GM23248 (cell line): ENCODE measurements at regions not wholly inside any gene's neighbourhood (a gene's known extent, or its start where the extent isn't known, plus 50 kb on each side); places are given as distances from the start of the nearest gene placed in this dataset.

ENCODE experiments used
- DNase-seq: peaks from one replicate; pipeline ENCODE4 v3.0.0-alpha.2; 2015
- H2AFZ ChIP-seq: fragments of 200-600 bp; sonication (generic); 2 replicates; pipeline ENCODE4 v1.6.1; 2016; ENCODE audit warnings: antibody characterized with exemption
- H3F3A ChIP-seq: fragments of 200-600 bp; sonication (generic); 2 replicates; pipeline ENCODE4 v1.6.1; 2016; ENCODE audit warnings: mild to moderate bottlenecking, antibody characterized with exemption, mixed run types; ENCODE audit not compliant: insufficient read depth
- H3K27ac ChIP-seq: fragments of 200-600 bp; sonication (generic); 2 replicates; pipeline ENCODE4 v1.5.1; 2016; ENCODE audit warnings: mild to moderate bottlenecking
- H3K27me3 ChIP-seq: fragments of 200-600 bp; sonication (generic); replicated peaks from 2 replicates; pipeline ENCODE4 v1.6.1; 2016; ENCODE audit warnings: mild to moderate bottlenecking; ENCODE audit not compliant: insufficient read depth
- H3K36me3 ChIP-seq: fragments of 200-600 bp; sonication (generic); 2 replicates; pipeline ENCODE4 v1.6.1; 2016; ENCODE audit warnings: low read depth, mild to moderate bottlenecking
- H3K4me1 ChIP-seq: fragments of 200-600 bp; sonication (generic); 2 replicates; pipeline ENCODE4 v1.6.1; 2016; ENCODE audit warnings: mild to moderate bottlenecking; ENCODE audit not compliant: insufficient read depth
- H3K4me2 ChIP-seq: fragments of 200-600 bp; sonication (generic); one replicate; pipeline ENCODE4 v1.6.1; 2016; ENCODE audit warnings: mild to moderate bottlenecking; ENCODE audit not compliant: unreplicated experiment
- H3K4me3 ChIP-seq: fragments of 200-600 bp; sonication (generic); 2 replicates; pipeline ENCODE4 v1.5.1; 2016; ENCODE audit warnings: mild to moderate bottlenecking
- H3K79me2 ChIP-seq: fragments of 200-600 bp; sonication (generic); 2 replicates; pipeline ENCODE4 v1.6.1; 2016; ENCODE audit warnings: mild to moderate bottlenecking; ENCODE audit not compliant: insufficient read depth
- H3K9ac ChIP-seq: fragments of 200-600 bp; sonication (generic); 2 replicates; pipeline ENCODE4 v1.6.1; 2016; ENCODE audit warnings: mild to moderate bottlenecking
- H3K9me2 ChIP-seq: fragments of 200-600 bp; sonication (generic); 2 replicates; pipeline ENCODE4 v1.6.1; 2016; ENCODE audit warnings: mixed run types, mild to moderate bottlenecking, moderate library complexity; ENCODE audit not compliant: insufficient read depth
- H3K9me3 ChIP-seq: fragments of 200-600 bp; sonication (generic); one replicate; pipeline ENCODE4 v1.6.1; 2017; ENCODE audit warnings: low read depth
- H4K20me1 ChIP-seq: fragments of 200-600 bp; sonication (generic); 2 replicates; pipeline ENCODE4 v1.6.0; 2016; ENCODE audit not compliant: insufficient read depth
- EZH2 ChIP-seq: fragments of 200-600 bp; sonication (generic); IDR thresholded peaks from 2 replicates; pipeline ENCODE4 v1.6.1; 2018; ENCODE audit warnings: antibody characterized with exemption, mild to moderate bottlenecking; ENCODE audit not compliant: insufficient read depth, poor library complexity, severe bottlenecking
- EZH2phosphoT487 ChIP-seq: fragments of 200-600 bp; sonication (generic); IDR thresholded peaks from 2 replicates; pipeline ENCODE4 v1.6.1; 2018; ENCODE audit warnings: antibody characterized with exemption, moderate library complexity, mild to moderate bottlenecking, low read depth; ENCODE audit not compliant: insufficient read depth
- WGBS, 2 experiments: methylation state at CpG; one replicate each; pipeline ENCODE4 v1.1.6; 2015 to 2017; ENCODE audit warnings: low lambda C conversion rate in 2 of 2, low coverage in 1 of 2; ENCODE audit errors: missing lambda C conversion rate in 2 of 2; 5-methylcytosine and 5-hydroxymethylcytosine counted together
- in situ Hi-C: fragments of 300-500 bp; cut with MboI; formaldehyde crosslinking; loops from 2 replicates; pipeline ENCODE4 v1.15.0; 2020

GRCh38 chr9:19920401-19920800 lies 131.6 kb upstream of the SLC24A2 start:
- Histone ChIP-seq H3K79me2 (no peaks in the 10 kb centered on the region), H4K20me1 (no peaks in the 10 kb centered on the region), H2AFZ (no peak overlapping the region), H3K4me3 (no peak overlapping the region), H3K9me3 (no peaks in the 10 kb centered on the region), H3K27ac (no peak overlapping the region), H3K9me2 (no peaks in the 10 kb centered on the region), H3K4me2 (no peak overlapping the region), H3K27me3 (0 out of 2 replicates have a peak, but pooled peaks cover 5% of the 10 kb centered on the region), H3K36me3 (no peaks in the 10 kb centered on the region), H3K4me1 (no peaks in the 10 kb centered on the region), H3F3A (no peaks in the 10 kb centered on the region), H3K9ac (no peak overlapping the region)
- TF ChIP-seq EZH2phosphoT487 = no peak
- TF ChIP-seq EZH2 = no peak
- in situ Hi-C loops = loop anchor here (5.0 to 25.0 kb wide), 2 partner anchors 1017 to 1192 kb away; no protein-coding TSS in a partner anchor
- DNase-seq = no peak
- WGBS, 2 experiments = 76 to 81% methylated on average over 6 of the region's 6 CpGs

DNA sequence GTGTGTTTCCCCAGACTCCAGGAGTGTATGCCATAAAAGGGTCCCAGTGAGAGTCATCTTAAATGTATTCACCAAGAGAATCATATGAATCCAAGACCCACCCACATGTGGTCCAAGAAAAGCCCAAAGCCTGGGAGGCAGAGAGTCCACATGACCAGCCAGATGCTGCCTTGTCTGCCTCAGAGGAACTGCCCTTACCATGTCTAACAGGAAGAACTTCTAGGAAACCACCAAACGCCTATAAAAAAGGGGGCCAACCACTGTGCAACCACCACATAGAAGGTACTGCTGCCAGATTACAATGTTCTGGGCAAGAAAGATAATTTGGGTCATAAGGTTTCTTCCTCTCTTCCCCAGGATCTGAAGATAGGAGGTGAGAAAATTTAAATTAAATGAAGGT lies 129.8 kb upstream of the SLC24A2 start:
- H3K4me3 ChIP-seq = no peak overlapping the region
- H3K4me2 ChIP-seq = no peak overlapping the region
- H3K27ac ChIP-seq = no peak overlapping the region
- no peaks in the 10 kb centered on the region for H3K9me3 ChIP-seq
- H3K36me3 ChIP-seq = no peaks in the 10 kb centered on the region
- no peak for TF ChIP-seq EZH2phosphoT487
- TF ChIP-seq EZH2 = no peak
- H2AFZ ChIP-seq = no peak overlapping the region
- WGBS, 2 experiments = 76 to 86% methylated on average over 1 of the region's 1 CpG
- H3K9ac ChIP-seq = no peak overlapping the region
- no peaks in the 10 kb centered on the region for H3K79me2 ChIP-seq
- H3K4me1 ChIP-seq = no peaks in the 10 kb centered on the region
- DNase-seq = no peak
- no peaks in the 10 kb centered on the region for H3K9me2 ChIP-seq
- H4K20me1 ChIP-seq = no peaks in the 10 kb centered on the region
- H3F3A ChIP-seq = no peaks in the 10 kb centered on the region
- in situ Hi-C loops = loop anchor here (10.0 to 25.0 kb wide), 2 partner anchors 434 to 1019 kb away; no protein-coding TSS in a partner anchor
- 0 out of 2 replicates have a peak, but pooled peaks cover 8% of the 10 kb centered on the region for H3K27me3 ChIP-seq

GRCh38 chr9:19914044-19914443 lies 125.2 kb upstream of the SLC24A2 start:
- H3K4me1 ChIP-seq = no peaks in the 10 kb centered on the region
- no peak overlapping the region for H2AFZ ChIP-seq
- no peaks in the 10 kb centered on the region for H4K20me1 ChIP-seq
- 0 out of 2 replicates have a peak, but pooled peaks cover 8% of the 10 kb centered on the region for H3K27me3 ChIP-seq
- H3K9me2 ChIP-seq = no peaks in the 10 kb centered on the region
- in situ Hi-C loops = loop anchor here (10.0 to 25.0 kb wide), 2 partner anchors 429 to 1023 kb away; no protein-coding TSS in a partner anchor
- H3K79me2 ChIP-seq = no peaks in the 10 kb centered on the region
- DNase-seq = no peak
- no peaks in the 10 kb centered on the region for H3K9me3 ChIP-seq
- H3K9ac ChIP-seq = no peak overlapping the region
- H3K4me2 ChIP-seq = no peak overlapping the region
- WGBS, 2 experiments = 76 to 80% methylated on average over 3 of the region's 3 CpGs
- no peak for TF ChIP-seq EZH2phosphoT487
- H3K4me3 ChIP-seq = no peak overlapping the region
- H3K36me3 ChIP-seq = no peaks in the 10 kb centered on the region
- no peak overlapping the region for H3K27ac ChIP-seq
- no peaks in the 10 kb centered on the region for H3F3A ChIP-seq

DNA sequence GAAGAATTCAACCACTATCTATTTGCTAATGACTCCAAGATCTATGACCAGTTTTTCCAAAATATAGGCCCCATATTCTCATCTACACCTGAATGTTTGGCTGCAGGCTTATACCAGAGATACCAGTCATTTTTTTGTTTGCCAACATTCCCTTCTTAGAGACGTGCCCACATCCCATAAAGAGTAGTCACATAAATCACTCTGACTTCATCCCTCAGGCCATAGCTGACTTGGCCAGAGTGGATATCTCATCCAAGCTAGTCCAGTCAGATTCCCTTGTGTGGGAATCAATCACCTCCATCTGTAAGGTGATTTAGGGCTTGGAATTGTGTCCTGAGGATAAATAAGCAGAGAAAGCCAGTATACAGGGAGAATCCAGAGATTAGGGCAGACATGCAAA lies 124.3 kb upstream of the SLC24A2 start:
- in situ Hi-C loops = loop anchor here (10.0 to 25.0 kb wide), 2 partner anchors 428 to 1024 kb away; no protein-coding TSS in a partner anchor
- H3K79me2 ChIP-seq = no peaks in the 10 kb centered on the region
- H3K9me2 ChIP-seq = no peaks in the 10 kb centered on the region
- H3K4me1 ChIP-seq = no peaks in the 10 kb centered on the region
- H3K9me3 ChIP-seq = no peaks in the 10 kb centered on the region
- no peak overlapping the region for H2AFZ ChIP-seq
- no peaks in the 10 kb centered on the region for H3F3A ChIP-seq
- no peaks in the 10 kb centered on the region for H4K20me1 ChIP-seq
- no peak overlapping the region for H3K27ac ChIP-seq
- no peak for DNase-seq
- no peak overlapping the region for H3K4me2 ChIP-seq
- 0% methylated on average over 1 of the region's 1 CpG for WGBS, 2 experiments
- TF ChIP-seq EZH2phosphoT487 = no peak
- 0 out of 2 replicates have a peak, but pooled peaks cover 8% of the 10 kb centered on the region for H3K27me3 ChIP-seq
- H3K36me3 ChIP-seq = no peaks in the 10 kb centered on the region
- H3K9ac ChIP-seq = no peak overlapping the region
- H3K4me3 ChIP-seq = no peak overlapping the region

GRCh38 chr9:19903076-19903475 lies 114.2 kb upstream of the SLC24A2 start:
- 21 to 22% methylated on average over 5 of the region's 5 CpGs for whole genome bisulfite sequencing, 2 experiments
- H2AFZ ChIP-seq = no peak overlapping the region
- in situ Hi-C loops = loop anchor here (25.0 kb wide), 1 partner anchor 1034 kb away; no protein-coding TSS in a partner anchor

More at GRCh38 chr9:19903076-19903475, 114.2 kb upstream of the SLC24A2 start:
- no peak overlapping the region for H3K27ac ChIP-seq
- H3F3A ChIP-seq = no peaks in the 10 kb centered on the region
- DNase-seq = no peak
- no peak overlapping the region for H3K4me2 ChIP-seq
- TF ChIP-seq EZH2 (no peak), EZH2phosphoT487 (no peak)
- H3K79me2 ChIP-seq = no peaks in the 10 kb centered on the region
- no peaks in the 10 kb centered on the region for H4K20me1 ChIP-seq
- H3K4me3 ChIP-seq = no peak overlapping the region
- H3K9ac ChIP-seq = no peak overlapping the region
- H3K9me2 ChIP-seq = no peaks in the 10 kb centered on the region
- H3K9me3 ChIP-seq = no peaks in the 10 kb centered on the region
- H3K4me1 ChIP-seq = no peaks in the 10 kb centered on the region
- no peaks in the 10 kb centered on the region for H3K36me3 ChIP-seq
- H3K27me3 ChIP-seq = 0 out of 2 replicates have a peak, but pooled peaks cover 5% of the 10 kb centered on the region
